ENCODE measurements at regions not wholly inside any gene's neighbourhood (a gene's known extent, or its start where the extent isn't known, plus 50 kb on each side); places are given as distances from the start of the nearest gene placed in this dataset.

DNA sequence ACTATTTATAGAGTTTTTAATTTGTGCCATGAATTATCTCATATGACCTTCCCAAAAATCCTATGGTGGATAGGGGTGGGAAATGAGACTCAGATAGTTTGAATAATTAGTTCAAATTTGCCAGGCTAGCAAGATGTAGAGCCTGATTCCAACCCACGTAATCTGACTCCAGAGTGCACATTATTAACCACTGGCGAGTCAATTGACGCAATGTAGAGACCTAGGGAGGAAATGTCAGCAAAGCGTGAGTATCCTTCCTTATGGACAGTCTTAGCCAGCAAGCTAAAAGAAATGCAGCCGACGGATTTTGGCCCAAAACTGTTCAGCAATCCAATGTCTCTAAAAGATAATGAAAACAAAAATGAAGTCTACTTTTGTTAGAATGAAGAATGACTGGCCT, 193.3 kb upstream of the KRR1 start:
- TF ChIP-seq CTCF (IDR thresholded peaks at IDR 0.05 in 8 of 11, conservative IDR thresholded peaks at IDR 0.05 in 3 of 11) (no peak), POLR2AphosphoS5 (IDR thresholded peaks at IDR 0.05) (no peak), POLR2A (IDR thresholded peaks at IDR 0.05) (no peak)
- Histone ChIP-seq H3K9me3 (no peaks in the 10 kb centered on the region), H3K4me1 (peaks cover 0 to 34% (median 16%) of the 10 kb centered on the region in 6 donors), H3K27me3 (replicated peaks in 1 of 7) (no peaks in the 10 kb centered on the region), H3K27ac (peak overlapping the region in 6 of 8 donors; percentile 9 to 67 (median 43)), H3K36me3 (no peaks in the 10 kb centered on the region), H3K4me3 (no peak overlapping the region)
- no peak for DNase-seq
- intact Hi-C loops (cut with DNase I; ENCODE audit: low total_unique reads): no loop called here
- 67 to 83% (median 71%) methylated on average over 6 of the region's 6 CpGs for WGBS, 5 donors

- WGBS, 5 donors: 64 to 89% (median 70%) methylated on average over 3 of the region's 3 CpGs
- intact Hi-C loops (cut with DNase I; ENCODE audit: low total_unique reads): no loop called here
- Histone ChIP-seq H3K36me3 (no peaks in the 10 kb centered on the region), H3K27me3 (replicated peaks in 1 of 7) (no peaks in the 10 kb centered on the region), H3K9me3 (no peaks in the 10 kb centered on the region), H3K4me3 (no peak overlapping the region), H3K27ac (peak overlapping the region in 7 of 8 donors; percentile 9 to 67 (median 41)), H3K4me1 (peaks cover 0 to 30% (median 15%) of the 10 kb centered on the region in 6 donors)
- no peak for TF ChIP-seq POLR2AphosphoS5 (IDR thresholded peaks at IDR 0.05)
- no peak for TF ChIP-seq POLR2A (IDR thresholded peaks at IDR 0.05)
- TF ChIP-seq CTCF (IDR thresholded peaks at IDR 0.05 in 8 of 11, conservative IDR thresholded peaks at IDR 0.05 in 3 of 11): no peak
- no peak for DNase-seq
Observed at GRCh38 chr12:75704208-75704607, 192.8 kb upstream of the KRR1 start.

DNA sequence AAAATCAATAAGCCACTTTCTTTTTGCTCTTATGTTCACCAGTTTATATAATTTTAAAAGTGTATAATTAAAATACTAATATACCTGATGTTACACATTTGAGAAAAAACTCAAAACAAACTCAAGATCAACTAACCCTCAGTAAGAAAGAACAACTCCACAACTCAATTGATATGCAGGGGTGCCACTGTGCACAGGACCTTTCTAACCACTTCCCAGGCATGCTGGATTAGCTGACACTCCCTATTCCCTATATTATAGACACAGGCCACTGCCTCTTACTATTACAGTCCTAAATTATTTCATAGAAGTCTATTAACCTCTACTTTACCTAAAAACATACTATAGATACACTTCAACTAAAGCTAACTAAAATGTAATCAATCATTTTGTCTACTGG, 191.7 kb upstream of the KRR1 start:
- H3K4me1 ChIP-seq: peaks cover 0 to 20% (median 10%) of the 10 kb centered on the region in 6 donors
- TF ChIP-seq POLR2AphosphoS5 (IDR thresholded peaks at IDR 0.05) (no peak), POLR2A (IDR thresholded peaks at IDR 0.05) (no peak), CTCF (IDR thresholded peaks at IDR 0.05 in 8 of 11, conservative IDR thresholded peaks at IDR 0.05 in 3 of 11) (no peak)
- DNase-seq: no peak
- H3K4me3 ChIP-seq: no peak overlapping the region
- intact Hi-C loops (cut with DNase I; ENCODE audit: low total_unique reads): no loop called here
- H3K36me3 ChIP-seq: no peaks in the 10 kb centered on the region
- H3K27ac ChIP-seq: no peak overlapping the region
- H3K9me3 ChIP-seq: no peaks in the 10 kb centered on the region
- no peaks in the 10 kb centered on the region for H3K27me3 ChIP-seq (replicated peaks in 1 of 7)

DNA sequence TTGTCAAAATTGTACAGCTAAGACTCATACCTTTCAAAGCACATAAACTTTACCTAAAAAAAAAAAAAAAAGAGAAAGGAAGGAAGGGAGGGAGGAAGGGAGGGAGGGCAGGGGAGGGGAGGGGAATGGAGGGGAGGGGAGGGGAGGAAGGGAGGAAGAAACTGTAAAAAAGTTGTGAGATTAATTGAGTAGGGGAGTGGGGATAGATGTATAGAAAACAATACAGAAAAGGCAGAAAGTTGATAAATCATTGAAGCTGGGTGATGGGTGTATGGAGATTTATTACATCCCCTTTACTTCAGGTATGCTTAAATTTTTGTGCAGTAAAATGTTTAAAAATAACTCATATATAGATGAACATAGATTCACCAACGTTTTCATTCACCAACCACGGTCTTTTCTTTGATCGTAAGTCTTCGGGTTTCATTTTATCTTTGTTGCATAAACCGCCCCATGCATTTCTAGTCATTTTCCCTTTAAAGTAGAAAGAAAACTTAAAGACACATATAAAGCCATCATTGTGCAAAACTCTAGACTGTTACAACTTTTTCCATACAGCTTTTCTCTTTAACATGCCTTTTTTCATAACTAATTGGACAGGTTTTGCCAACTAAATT, 191.2 kb upstream of the KRR1 start:
- H3K36me3 ChIP-seq: no peaks in the 10 kb centered on the region
- peaks cover 0 to 20% (median 10%) of the 10 kb centered on the region in 6 donors for H3K4me1 ChIP-seq
- H3K27ac ChIP-seq: no peak overlapping the region
- intact Hi-C loops (cut with DNase I; ENCODE audit: low total_unique reads): no loop called here
- no peaks in the 10 kb centered on the region for H3K27me3 ChIP-seq (replicated peaks in 1 of 7)
- TF ChIP-seq POLR2AphosphoS5 (IDR thresholded peaks at IDR 0.05) (no peak), CTCF (IDR thresholded peaks at IDR 0.05 in 8 of 11, conservative IDR thresholded peaks at IDR 0.05 in 3 of 11) (no peak), POLR2A (IDR thresholded peaks at IDR 0.05) (no peak)
- no peaks in the 10 kb centered on the region for H3K9me3 ChIP-seq
- 37 to 76% (median 39%) methylated on average over 5 of the region's 5 CpGs for WGBS, 5 donors
- no peak overlapping the region for H3K4me3 ChIP-seq
- no peak for DNase-seq

Data from spleen (tissue), 11 donors.